Neutrophil (primary cell): ENCODE measurements at regions not wholly inside any gene's neighbourhood (a gene's known extent, or its start where the extent isn't known, plus 50 kb on each side); places are given as distances from the start of the nearest gene placed in this dataset.

Experiments
- H3K27ac ChIP-seq: fragments of 200-600 bp; sonication (generic); 2 replicates; pipeline ENCODE4 v1.5.1; 2016; ENCODE audit warnings: mild to moderate bottlenecking, moderate library complexity
- H3K27me3 ChIP-seq: fragments of 200-600 bp; sonication (generic); 2 replicates; pipeline ENCODE4 v1.6.0; 2016; ENCODE audit warnings: mild to moderate bottlenecking
- H3K36me3 ChIP-seq: fragments of 200-600 bp; sonication (generic); 2 replicates; pipeline ENCODE4 v1.5.1; 2017
- H3K4me1 ChIP-seq, 2 experiments: fragments of 200-600 bp in 1 of 2; sonication (generic) in 1 of 2; 1 replicate in 1 of 2; 2 replicates in 1 of 2; pipeline versions ENCODE4 v1.5.1 to v1.6.1; 2013 to 2016; ENCODE audit warnings: low read depth in 1 of 2, low read length in 1 of 2, mild to moderate bottlenecking in 1 of 2, moderate library complexity in 1 of 2; ENCODE audit not compliant: control insufficient read depth in 1 of 2, insufficient read depth in 1 of 2
- H3K4me3 ChIP-seq, 2 experiments: fragments of 200-600 bp in 1 of 2; sonication (generic) in 1 of 2; 1 replicate in 1 of 2; 2 replicates in 1 of 2; pipeline ENCODE4 v1.5.1; 2013 to 2016; ENCODE audit warnings: low read depth in 1 of 2, low read length in 1 of 2, mild to moderate bottlenecking in 1 of 2, moderate library complexity in 1 of 2
- H3K9me3 ChIP-seq: fragments of 200-600 bp; sonication (generic); 2 replicates; pipeline ENCODE4 v1.5.1; 2016
- TF ChIP-seq, protein P1 (sequence below): fragments of 200-600 bp; sonication (generic); IDR thresholded peaks from 2 replicates; pipeline ENCODE4 v1.5.1; 2016; ENCODE audit warnings: antibody characterized with exemption

DNA sequence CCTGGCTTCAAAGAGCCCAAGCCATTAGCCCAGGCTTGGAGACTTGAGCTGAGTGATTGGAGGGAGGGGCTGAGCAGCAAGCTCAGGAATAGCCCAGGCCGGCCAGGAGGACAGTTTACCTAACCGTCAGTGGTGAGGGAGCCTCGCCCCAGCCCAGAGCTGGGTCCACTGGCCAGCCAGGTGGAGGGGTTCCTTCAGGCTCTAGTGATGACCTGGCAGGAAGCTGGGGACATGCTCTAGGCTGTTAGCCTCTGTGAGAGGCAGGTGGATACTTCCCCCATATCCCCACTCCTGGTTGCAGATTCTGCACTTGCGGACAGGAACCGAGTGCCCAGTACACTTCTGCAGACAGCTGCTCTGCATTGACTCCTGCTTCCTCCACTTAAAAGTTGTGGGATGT, 61.2 kb upstream of the ANTXRL start:
- TF ChIP-seq, protein P1, sequence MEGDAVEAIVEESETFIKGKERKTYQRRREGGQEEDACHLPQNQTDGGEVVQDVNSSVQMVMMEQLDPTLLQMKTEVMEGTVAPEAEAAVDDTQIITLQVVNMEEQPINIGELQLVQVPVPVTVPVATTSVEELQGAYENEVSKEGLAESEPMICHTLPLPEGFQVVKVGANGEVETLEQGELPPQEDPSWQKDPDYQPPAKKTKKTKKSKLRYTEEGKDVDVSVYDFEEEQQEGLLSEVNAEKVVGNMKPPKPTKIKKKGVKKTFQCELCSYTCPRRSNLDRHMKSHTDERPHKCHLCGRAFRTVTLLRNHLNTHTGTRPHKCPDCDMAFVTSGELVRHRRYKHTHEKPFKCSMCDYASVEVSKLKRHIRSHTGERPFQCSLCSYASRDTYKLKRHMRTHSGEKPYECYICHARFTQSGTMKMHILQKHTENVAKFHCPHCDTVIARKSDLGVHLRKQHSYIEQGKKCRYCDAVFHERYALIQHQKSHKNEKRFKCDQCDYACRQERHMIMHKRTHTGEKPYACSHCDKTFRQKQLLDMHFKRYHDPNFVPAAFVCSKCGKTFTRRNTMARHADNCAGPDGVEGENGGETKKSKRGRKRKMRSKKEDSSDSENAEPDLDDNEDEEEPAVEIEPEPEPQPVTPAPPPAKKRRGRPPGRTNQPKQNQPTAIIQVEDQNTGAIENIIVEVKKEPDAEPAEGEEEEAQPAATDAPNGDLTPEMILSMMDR: no peak
- Histone ChIP-seq H3K27ac (no peak overlapping the region), H3K27me3 (no peaks in the 10 kb centered on the region), H3K4me1 (peaks cover 5 to 15% of the 10 kb centered on the region in 2 experiments), H3K36me3 (no peaks in the 10 kb centered on the region), H3K4me3 (no peak overlapping the region), H3K9me3 (no peaks in the 10 kb centered on the region)

- Histone ChIP-seq H3K9me3 (no peaks in the 10 kb centered on the region), H3K4me1 (peaks cover 5 to 15% of the 10 kb centered on the region in 2 experiments), H3K27ac (no peak overlapping the region), H3K4me3 (no peak overlapping the region), H3K27me3 (no peaks in the 10 kb centered on the region), H3K36me3 (no peaks in the 10 kb centered on the region)
- TF ChIP-seq, protein P1: no peak
These were observed 60.6 kb upstream of the ANTXRL start for GRCh38 chr10:46226232-46226631.

- Histone ChIP-seq H3K27me3 (no peaks in the 10 kb centered on the region), H3K9me3 (no peaks in the 10 kb centered on the region), H3K4me3 (no peak overlapping the region), H3K4me1 (peaks cover 5 to 15% of the 10 kb centered on the region in 2 experiments), H3K27ac (no peak overlapping the region), H3K36me3 (no peaks in the 10 kb centered on the region)
- TF ChIP-seq, protein P1: no peak
These were observed 59.8 kb upstream of the ANTXRL start for GRCh38 chr10:46226900-46227558.

- Histone ChIP-seq H3K4me3 (no peak overlapping the region), H3K36me3 (no peaks in the 10 kb centered on the region), H3K4me1 (peaks cover 5 to 15% of the 10 kb centered on the region in 2 experiments), H3K27ac (no peak overlapping the region), H3K9me3 (no peaks in the 10 kb centered on the region), H3K27me3 (no peaks in the 10 kb centered on the region)
- TF ChIP-seq, protein P1: no peak
These were observed 59.2 kb upstream of the ANTXRL start for GRCh38 chr10:46227571-46227935.

DNA sequence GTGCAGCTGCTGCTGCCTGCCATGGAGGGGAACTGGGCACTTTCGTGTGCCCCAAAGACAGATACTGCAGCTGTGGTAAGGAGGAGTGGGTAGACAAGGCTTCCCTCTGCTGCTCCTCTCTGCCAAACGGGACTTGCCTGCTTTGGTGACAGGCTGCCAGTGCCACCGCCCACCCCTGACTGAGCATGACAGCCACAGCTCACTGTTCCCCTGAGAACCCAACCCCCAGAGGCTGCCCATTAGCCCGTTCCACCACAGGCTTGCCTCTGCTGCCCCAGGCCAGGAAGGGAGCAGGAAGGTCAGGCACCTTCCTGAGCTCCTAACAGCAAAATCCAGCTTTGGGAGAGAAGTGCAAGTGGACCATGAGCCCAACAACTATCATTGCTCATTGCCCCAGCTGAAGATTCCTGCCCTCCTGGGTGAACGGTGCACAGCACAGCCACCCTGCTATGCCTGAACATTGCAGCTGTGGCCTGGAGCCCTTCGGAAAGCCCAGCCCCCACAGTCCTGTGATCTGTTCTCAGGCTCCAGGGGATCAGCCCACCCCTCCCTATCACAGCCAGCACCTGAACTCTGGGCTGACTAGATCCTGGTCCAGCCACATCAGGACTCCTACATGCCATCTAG, 58.7 kb upstream of the ANTXRL start:
- Histone ChIP-seq H3K27me3 (no peaks in the 10 kb centered on the region), H3K4me3 (no peak overlapping the region), H3K27ac (no peak overlapping the region), H3K9me3 (no peaks in the 10 kb centered on the region), H3K4me1 (peaks cover 5 to 15% of the 10 kb centered on the region in 2 experiments), H3K36me3 (no peaks in the 10 kb centered on the region)
- TF ChIP-seq, protein P1: no peak
